ENCODE measurements at regions not wholly inside any gene's neighbourhood (a gene's known extent, or its start where the extent isn't known, plus 50 kb on each side); places are given as distances from the start of the nearest gene placed in this dataset.

DNA sequence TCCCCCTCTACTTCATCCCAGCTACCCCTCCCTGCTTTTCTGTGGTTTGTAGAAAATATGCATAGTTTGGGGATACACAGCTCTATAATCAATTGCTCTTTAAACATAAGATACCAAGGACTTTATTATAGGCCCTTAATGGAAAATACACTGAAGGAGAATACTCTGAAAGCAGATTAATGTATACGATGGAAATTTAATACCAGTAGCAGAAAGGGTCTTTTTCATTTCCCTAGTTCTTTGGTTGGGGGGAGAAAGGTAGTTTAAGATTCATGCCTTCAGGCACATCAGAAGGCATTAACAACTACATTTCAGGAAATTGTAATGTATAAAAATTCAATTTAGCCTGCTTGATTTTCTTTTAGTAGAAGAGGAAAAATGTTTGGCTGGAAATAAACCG is 452.9 kb upstream of the ZNF608 start:
- TF ChIP-seq CREB1 (IDR thresholded peaks at IDR 0.05; ENCODE audit: low read depth) (no peak), CEBPB (IDR thresholded peaks at IDR 0.05) (no peak), YY1 (IDR thresholded peaks at IDR 0.05; ENCODE audit: low read depth) (no peak), MAX (IDR thresholded peaks at IDR 0.05) (no peak), TAF1 (IDR thresholded peaks at IDR 0.05; ENCODE audit: low read depth) (no peak), FOXM1 (IDR thresholded peaks at IDR 0.05; ENCODE audit: borderline replicate concordance, low read depth) (no peak), EP300 (IDR thresholded peaks at IDR 0.05; ENCODE audit: borderline replicate concordance) (no peak), TCF12 (IDR thresholded peaks at IDR 0.05; ENCODE audit: low read depth) (no peak), TEAD4 (IDR thresholded peaks at IDR 0.05) (no peak)
- TF ChIP-seq, protein P1, sequence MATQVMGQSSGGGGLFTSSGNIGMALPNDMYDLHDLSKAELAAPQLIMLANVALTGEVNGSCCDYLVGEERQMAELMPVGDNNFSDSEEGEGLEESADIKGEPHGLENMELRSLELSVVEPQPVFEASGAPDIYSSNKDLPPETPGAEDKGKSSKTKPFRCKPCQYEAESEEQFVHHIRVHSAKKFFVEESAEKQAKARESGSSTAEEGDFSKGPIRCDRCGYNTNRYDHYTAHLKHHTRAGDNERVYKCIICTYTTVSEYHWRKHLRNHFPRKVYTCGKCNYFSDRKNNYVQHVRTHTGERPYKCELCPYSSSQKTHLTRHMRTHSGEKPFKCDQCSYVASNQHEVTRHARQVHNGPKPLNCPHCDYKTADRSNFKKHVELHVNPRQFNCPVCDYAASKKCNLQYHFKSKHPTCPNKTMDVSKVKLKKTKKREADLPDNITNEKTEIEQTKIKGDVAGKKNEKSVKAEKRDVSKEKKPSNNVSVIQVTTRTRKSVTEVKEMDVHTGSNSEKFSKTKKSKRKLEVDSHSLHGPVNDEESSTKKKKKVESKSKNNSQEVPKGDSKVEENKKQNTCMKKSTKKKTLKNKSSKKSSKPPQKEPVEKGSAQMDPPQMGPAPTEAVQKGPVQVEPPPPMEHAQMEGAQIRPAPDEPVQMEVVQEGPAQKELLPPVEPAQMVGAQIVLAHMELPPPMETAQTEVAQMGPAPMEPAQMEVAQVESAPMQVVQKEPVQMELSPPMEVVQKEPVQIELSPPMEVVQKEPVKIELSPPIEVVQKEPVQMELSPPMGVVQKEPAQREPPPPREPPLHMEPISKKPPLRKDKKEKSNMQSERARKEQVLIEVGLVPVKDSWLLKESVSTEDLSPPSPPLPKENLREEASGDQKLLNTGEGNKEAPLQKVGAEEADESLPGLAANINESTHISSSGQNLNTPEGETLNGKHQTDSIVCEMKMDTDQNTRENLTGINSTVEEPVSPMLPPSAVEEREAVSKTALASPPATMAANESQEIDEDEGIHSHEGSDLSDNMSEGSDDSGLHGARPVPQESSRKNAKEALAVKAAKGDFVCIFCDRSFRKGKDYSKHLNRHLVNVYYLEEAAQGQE (IDR thresholded peaks at IDR 0.05; ENCODE audit: low read depth): no peak
